ENCODE measurements at regions not wholly inside any gene's neighbourhood (a gene's known extent, or its start where the extent isn't known, plus 50 kb on each side); places are given as distances from the start of the nearest gene placed in this dataset.

DNA sequence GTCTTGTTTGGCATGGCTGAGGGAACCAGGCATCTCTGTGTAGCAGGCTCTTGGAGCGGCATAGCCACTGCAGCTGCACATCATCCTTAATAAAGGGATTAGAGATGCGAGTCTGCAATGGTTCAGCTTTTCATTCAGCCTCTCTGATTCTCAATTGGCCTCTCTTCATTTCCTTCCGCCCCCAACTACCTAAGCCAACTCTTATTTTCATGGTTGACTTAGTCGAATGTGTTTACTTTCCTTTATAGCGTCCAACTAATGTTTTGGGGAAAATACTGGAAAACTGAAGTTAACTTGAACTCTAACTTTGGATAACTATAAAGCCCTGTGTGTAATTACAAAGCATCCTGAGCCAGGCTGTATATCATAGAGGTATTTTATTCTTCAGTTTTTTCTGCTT is 202.2 kb upstream of the KIAA1217 start (continued):
- TF ChIP-seq FOSL1 (IDR thresholded peaks at IDR 0.05; ENCODE audit: insufficient read depth, low read depth, low read length): no peak
- no peak for TF ChIP-seq RNF2 (IDR thresholded peaks at IDR 0.05; ENCODE audit: borderline replicate concordance, low read depth, low read length, missing control alignments, poor library complexity, severe bottlenecking)
- no peak for TF ChIP-seq SP2 (IDR thresholded peaks at IDR 0.05; ENCODE audit: low read length)
- no peak for TF ChIP-seq SP4 (IDR thresholded peaks at IDR 0.05; ENCODE audit: low read length)
- TF ChIP-seq BACH1 (IDR thresholded peaks at IDR 0.05; ENCODE audit: low read length): no peak
- TF ChIP-seq CHD2 (IDR thresholded peaks at IDR 0.05; ENCODE audit: low read length): no peak
- TF ChIP-seq SRF (IDR thresholded peaks at IDR 0.05; ENCODE audit: low read depth, low read length): no peak
- TF ChIP-seq BCL11A (IDR thresholded peaks at IDR 0.05; ENCODE audit: low read depth in 2 of 2, low read length in 2 of 2): no peak
- TF ChIP-seq, protein P1, sequence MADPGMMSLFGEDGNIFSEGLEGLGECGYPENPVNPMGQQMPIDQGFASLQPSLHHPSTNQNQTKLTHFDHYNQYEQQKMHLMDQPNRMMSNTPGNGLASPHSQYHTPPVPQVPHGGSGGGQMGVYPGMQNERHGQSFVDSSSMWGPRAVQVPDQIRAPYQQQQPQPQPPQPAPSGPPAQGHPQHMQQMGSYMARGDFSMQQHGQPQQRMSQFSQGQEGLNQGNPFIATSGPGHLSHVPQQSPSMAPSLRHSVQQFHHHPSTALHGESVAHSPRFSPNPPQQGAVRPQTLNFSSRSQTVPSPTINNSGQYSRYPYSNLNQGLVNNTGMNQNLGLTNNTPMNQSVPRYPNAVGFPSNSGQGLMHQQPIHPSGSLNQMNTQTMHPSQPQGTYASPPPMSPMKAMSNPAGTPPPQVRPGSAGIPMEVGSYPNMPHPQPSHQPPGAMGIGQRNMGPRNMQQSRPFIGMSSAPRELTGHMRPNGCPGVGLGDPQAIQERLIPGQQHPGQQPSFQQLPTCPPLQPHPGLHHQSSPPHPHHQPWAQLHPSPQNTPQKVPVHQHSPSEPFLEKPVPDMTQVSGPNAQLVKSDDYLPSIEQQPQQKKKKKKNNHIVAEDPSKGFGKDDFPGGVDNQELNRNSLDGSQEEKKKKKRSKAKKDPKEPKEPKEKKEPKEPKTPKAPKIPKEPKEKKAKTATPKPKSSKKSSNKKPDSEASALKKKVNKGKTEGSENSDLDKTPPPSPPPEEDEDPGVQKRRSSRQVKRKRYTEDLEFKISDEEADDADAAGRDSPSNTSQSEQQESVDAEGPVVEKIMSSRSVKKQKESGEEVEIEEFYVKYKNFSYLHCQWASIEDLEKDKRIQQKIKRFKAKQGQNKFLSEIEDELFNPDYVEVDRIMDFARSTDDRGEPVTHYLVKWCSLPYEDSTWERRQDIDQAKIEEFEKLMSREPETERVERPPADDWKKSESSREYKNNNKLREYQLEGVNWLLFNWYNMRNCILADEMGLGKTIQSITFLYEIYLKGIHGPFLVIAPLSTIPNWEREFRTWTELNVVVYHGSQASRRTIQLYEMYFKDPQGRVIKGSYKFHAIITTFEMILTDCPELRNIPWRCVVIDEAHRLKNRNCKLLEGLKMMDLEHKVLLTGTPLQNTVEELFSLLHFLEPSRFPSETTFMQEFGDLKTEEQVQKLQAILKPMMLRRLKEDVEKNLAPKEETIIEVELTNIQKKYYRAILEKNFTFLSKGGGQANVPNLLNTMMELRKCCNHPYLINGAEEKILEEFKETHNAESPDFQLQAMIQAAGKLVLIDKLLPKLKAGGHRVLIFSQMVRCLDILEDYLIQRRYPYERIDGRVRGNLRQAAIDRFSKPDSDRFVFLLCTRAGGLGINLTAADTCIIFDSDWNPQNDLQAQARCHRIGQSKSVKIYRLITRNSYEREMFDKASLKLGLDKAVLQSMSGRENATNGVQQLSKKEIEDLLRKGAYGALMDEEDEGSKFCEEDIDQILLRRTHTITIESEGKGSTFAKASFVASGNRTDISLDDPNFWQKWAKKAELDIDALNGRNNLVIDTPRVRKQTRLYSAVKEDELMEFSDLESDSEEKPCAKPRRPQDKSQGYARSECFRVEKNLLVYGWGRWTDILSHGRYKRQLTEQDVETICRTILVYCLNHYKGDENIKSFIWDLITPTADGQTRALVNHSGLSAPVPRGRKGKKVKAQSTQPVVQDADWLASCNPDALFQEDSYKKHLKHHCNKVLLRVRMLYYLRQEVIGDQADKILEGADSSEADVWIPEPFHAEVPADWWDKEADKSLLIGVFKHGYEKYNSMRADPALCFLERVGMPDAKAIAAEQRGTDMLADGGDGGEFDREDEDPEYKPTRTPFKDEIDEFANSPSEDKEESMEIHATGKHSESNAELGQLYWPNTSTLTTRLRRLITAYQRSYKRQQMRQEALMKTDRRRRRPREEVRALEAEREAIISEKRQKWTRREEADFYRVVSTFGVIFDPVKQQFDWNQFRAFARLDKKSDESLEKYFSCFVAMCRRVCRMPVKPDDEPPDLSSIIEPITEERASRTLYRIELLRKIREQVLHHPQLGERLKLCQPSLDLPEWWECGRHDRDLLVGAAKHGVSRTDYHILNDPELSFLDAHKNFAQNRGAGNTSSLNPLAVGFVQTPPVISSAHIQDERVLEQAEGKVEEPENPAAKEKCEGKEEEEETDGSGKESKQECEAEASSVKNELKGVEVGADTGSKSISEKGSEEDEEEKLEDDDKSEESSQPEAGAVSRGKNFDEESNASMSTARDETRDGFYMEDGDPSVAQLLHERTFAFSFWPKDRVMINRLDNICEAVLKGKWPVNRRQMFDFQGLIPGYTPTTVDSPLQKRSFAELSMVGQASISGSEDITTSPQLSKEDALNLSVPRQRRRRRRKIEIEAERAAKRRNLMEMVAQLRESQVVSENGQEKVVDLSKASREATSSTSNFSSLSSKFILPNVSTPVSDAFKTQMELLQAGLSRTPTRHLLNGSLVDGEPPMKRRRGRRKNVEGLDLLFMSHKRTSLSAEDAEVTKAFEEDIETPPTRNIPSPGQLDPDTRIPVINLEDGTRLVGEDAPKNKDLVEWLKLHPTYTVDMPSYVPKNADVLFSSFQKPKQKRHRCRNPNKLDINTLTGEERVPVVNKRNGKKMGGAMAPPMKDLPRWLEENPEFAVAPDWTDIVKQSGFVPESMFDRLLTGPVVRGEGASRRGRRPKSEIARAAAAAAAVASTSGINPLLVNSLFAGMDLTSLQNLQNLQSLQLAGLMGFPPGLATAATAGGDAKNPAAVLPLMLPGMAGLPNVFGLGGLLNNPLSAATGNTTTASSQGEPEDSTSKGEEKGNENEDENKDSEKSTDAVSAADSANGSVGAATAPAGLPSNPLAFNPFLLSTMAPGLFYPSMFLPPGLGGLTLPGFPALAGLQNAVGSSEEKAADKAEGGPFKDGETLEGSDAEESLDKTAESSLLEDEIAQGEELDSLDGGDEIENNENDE (IDR thresholded peaks at IDR 0.05; ENCODE audit: insufficient replicate concordance, low read length): no peak
